Neural progenitor cell (in vitro differentiated cells): ENCODE measurements at regions not wholly inside any gene's neighbourhood (a gene's known extent, or its start where the extent isn't known, plus 50 kb on each side); places are given as distances from the start of the nearest gene placed in this dataset.

ENCODE experiments used
- DNase-seq: peaks from one replicate; pipeline ENCODE4 v3.0.0-alpha.2; 2016; ENCODE audit warnings: low spot score
- H2AFZ ChIP-seq: fragments of 200-600 bp; sonication (generic); replicated peaks from 2 replicates; pipeline ENCODE4 v1.6.1; 2016; ENCODE audit warnings: antibody characterized with exemption
- H3F3A ChIP-seq: fragments of 200-600 bp; sonication (generic); 2 replicates; pipeline ENCODE4 v1.6.1; 2016; ENCODE audit warnings: antibody characterized with exemption, low read depth
- H3K27ac ChIP-seq: fragments of 200-600 bp; sonication (generic); 2 replicates; pipeline ENCODE4 v1.5.1; 2016; ENCODE audit warnings: mild to moderate bottlenecking
- H3K27me3 ChIP-seq: fragments of 200-600 bp; sonication (generic); 2 replicates; pipeline ENCODE4 v1.6.1; 2016; ENCODE audit warnings: mild to moderate bottlenecking, moderate library complexity
- H3K36me3 ChIP-seq: fragments of 200-600 bp; sonication (generic); 2 replicates; pipeline ENCODE4 v1.5.1; 2016
- H3K4me1 ChIP-seq: fragments of 200-600 bp; sonication (generic); 2 replicates; pipeline ENCODE4 v1.6.1; 2016; ENCODE audit warnings: mixed run types
- H3K4me2 ChIP-seq: fragments of 200-600 bp; sonication (generic); 2 replicates; pipeline ENCODE4 v1.6.1; 2016
- H3K4me3 ChIP-seq: fragments of 200-600 bp; sonication (generic); 2 replicates; pipeline ENCODE4 v1.5.1; 2016
- H3K79me2 ChIP-seq: fragments of 200-600 bp; sonication (generic); 2 replicates; pipeline ENCODE4 v1.6.1; 2016; ENCODE audit warnings: low read depth
- H3K9ac ChIP-seq: fragments of 200-600 bp; sonication (generic); 2 replicates; pipeline ENCODE4 v1.6.1; 2016
- H3K9me3 ChIP-seq: fragments of 200-600 bp; sonication (generic); 2 replicates; pipeline ENCODE4 v1.5.1; 2016; ENCODE audit warnings: low read depth
- H4K20me1 ChIP-seq: fragments of 200-600 bp; sonication (generic); 2 replicates; pipeline ENCODE4 v1.6.1; 2016; ENCODE audit warnings: low read depth
- H3K27ac Mint-ChIP-seq: 3 replicates; pipeline ENCODE4 v1.8.0; 2021; ENCODE audit warnings: mixed read lengths
- H3K27me3 Mint-ChIP-seq: 2 replicates; pipeline ENCODE4 v1.8.0; 2022; ENCODE audit warnings: low read depth, mild to moderate bottlenecking, inconsistent platforms, moderate library complexity, mixed read lengths; ENCODE audit not compliant: insufficient read depth
- H3K36me3 Mint-ChIP-seq: 3 replicates; pipeline ENCODE4 v1.8.0; 2021; ENCODE audit warnings: mixed read lengths
- H3K4me1 Mint-ChIP-seq: 3 replicates; pipeline ENCODE4 v1.8.0; 2021; ENCODE audit warnings: mixed read lengths
- H3K4me3 Mint-ChIP-seq: 3 replicates; pipeline ENCODE4 v1.8.0; 2021; ENCODE audit warnings: mild to moderate bottlenecking, moderate library complexity, mixed read lengths
- H3K9me3 Mint-ChIP-seq: 3 replicates; pipeline ENCODE4 v1.8.0; 2020; ENCODE audit warnings: mixed read lengths
- CTCF ChIP-seq: fragments of 200-600 bp; sonication (generic); IDR thresholded peaks from 2 replicates; pipeline ENCODE4 v1.5.1; 2017; ENCODE audit warnings: antibody characterized with exemption, mild to moderate bottlenecking
- EZH2 ChIP-seq: fragments of 200-600 bp; sonication (generic); IDR thresholded peaks from 2 replicates; pipeline ENCODE4 v1.6.1; 2017; ENCODE audit warnings: antibody characterized with exemption, mild to moderate bottlenecking, moderate library complexity
- EZH2phosphoT487 ChIP-seq: fragments of 200-600 bp; sonication (generic); IDR thresholded peaks from 2 replicates; pipeline ENCODE4 v1.6.1; 2017; ENCODE audit warnings: antibody characterized with exemption

GRCh38 chr5:61919920-61920319 is 386.1 kb upstream of the KIF2A start:
- Mint-ChIP-seq H3K27me3 (peaks cover 2% of the 10 kb centered on the region), H3K9me3 (no peaks in the 10 kb centered on the region), H3K36me3 (no peaks in the 10 kb centered on the region), H3K27ac (no peak overlapping the region), H3K4me3 (no peak overlapping the region), H3K4me1 (peaks cover 5% of the 10 kb centered on the region)
- Histone ChIP-seq H3K4me3 (no peak overlapping the region), H3K27me3 (no peaks in the 10 kb centered on the region), H3K9me3 (no peaks in the 10 kb centered on the region), H2AFZ (no peak overlapping the region), H3K4me1 (no peaks in the 10 kb centered on the region), H3K27ac (no peak overlapping the region), H4K20me1 (no peaks in the 10 kb centered on the region), H3K9ac (no peak overlapping the region), H3F3A (no peaks in the 10 kb centered on the region), H3K36me3 (no peaks in the 10 kb centered on the region), H3K4me2 (no peak overlapping the region), H3K79me2 (no peaks in the 10 kb centered on the region)
- DNase-seq, result no peak
- TF ChIP-seq EZH2 (no peak), EZH2phosphoT487 (no peak), CTCF (no peak)

- Histone ChIP-seq H3K4me3 (no peak overlapping the region), H3F3A (no peaks in the 10 kb centered on the region), H4K20me1 (no peaks in the 10 kb centered on the region), H3K4me2 (no peak overlapping the region), H3K4me1 (no peaks in the 10 kb centered on the region), H3K27ac (no peak overlapping the region), H3K9me3 (no peaks in the 10 kb centered on the region), H2AFZ (no peak overlapping the region), H3K36me3 (no peaks in the 10 kb centered on the region), H3K9ac (no peak overlapping the region), H3K27me3 (no peaks in the 10 kb centered on the region), H3K79me2 (no peaks in the 10 kb centered on the region)
- no peak for DNase-seq
- TF ChIP-seq CTCF (no peak), EZH2phosphoT487 (no peak), EZH2 (no peak)
- Mint-ChIP-seq H3K4me1 (peaks cover 5% of the 10 kb centered on the region), H3K4me3 (no peak overlapping the region), H3K9me3 (no peaks in the 10 kb centered on the region), H3K36me3 (no peaks in the 10 kb centered on the region), H3K27ac (no peak overlapping the region), H3K27me3 (no peaks in the 10 kb centered on the region)
These were observed 381.8 kb upstream of the KIF2A start for GRCh38 chr5:61924251-61924650.

GRCh38 chr5:61926911-61927310 is 379.1 kb upstream of the KIF2A start:
- H3K27ac ChIP-seq, result no peak overlapping the region
- no peaks in the 10 kb centered on the region for H3K27me3 ChIP-seq
- H3K9ac ChIP-seq, result no peak overlapping the region
- H3K4me3 ChIP-seq, result no peak overlapping the region
- no peaks in the 10 kb centered on the region for H3K36me3 ChIP-seq
- no peaks in the 10 kb centered on the region for H4K20me1 ChIP-seq
- no peaks in the 10 kb centered on the region for H3K4me1 ChIP-seq
- Mint-ChIP-seq H3K9me3 (no peaks in the 10 kb centered on the region), H3K27me3 (no peaks in the 10 kb centered on the region), H3K27ac (no peak overlapping the region), H3K4me3 (no peak overlapping the region), H3K36me3 (no peaks in the 10 kb centered on the region), H3K4me1 (peaks cover 5% of the 10 kb centered on the region)
- no peak overlapping the region for H3K4me2 ChIP-seq
- no peaks in the 10 kb centered on the region for H3K9me3 ChIP-seq
- H3K79me2 ChIP-seq, result no peaks in the 10 kb centered on the region
- no peak overlapping the region for H2AFZ ChIP-seq
- TF ChIP-seq CTCF, result no peak
- no peak for TF ChIP-seq EZH2phosphoT487
- TF ChIP-seq EZH2, result no peak
- no peak for DNase-seq
- no peaks in the 10 kb centered on the region for H3F3A ChIP-seq

- Histone ChIP-seq H3K9me3 (no peaks in the 10 kb centered on the region), H3K4me2 (no peak overlapping the region), H3K4me1 (no peaks in the 10 kb centered on the region), H2AFZ (no peak overlapping the region), H3K36me3 (no peaks in the 10 kb centered on the region), H3K79me2 (no peaks in the 10 kb centered on the region), H3K9ac (no peak overlapping the region), H3K27me3 (no peaks in the 10 kb centered on the region), H4K20me1 (no peaks in the 10 kb centered on the region), H3F3A (no peaks in the 10 kb centered on the region), H3K4me3 (no peak overlapping the region), H3K27ac (no peak overlapping the region)
- Mint-ChIP-seq H3K9me3 (no peaks in the 10 kb centered on the region), H3K27me3 (peaks cover 3% of the 10 kb centered on the region), H3K4me1 (no peaks in the 10 kb centered on the region), H3K27ac (no peak overlapping the region), H3K4me3 (no peak overlapping the region), H3K36me3 (no peaks in the 10 kb centered on the region)
- no peak for DNase-seq
- TF ChIP-seq EZH2phosphoT487, result no peak
These were observed 374.8 kb upstream of the KIF2A start for GRCh38 chr5:61931236-61931635.
